ENCODE measurements at regions not wholly inside any gene's neighbourhood (a gene's known extent, or its start where the extent isn't known, plus 50 kb on each side); places are given as distances from the start of the nearest gene placed in this dataset.

DNA sequence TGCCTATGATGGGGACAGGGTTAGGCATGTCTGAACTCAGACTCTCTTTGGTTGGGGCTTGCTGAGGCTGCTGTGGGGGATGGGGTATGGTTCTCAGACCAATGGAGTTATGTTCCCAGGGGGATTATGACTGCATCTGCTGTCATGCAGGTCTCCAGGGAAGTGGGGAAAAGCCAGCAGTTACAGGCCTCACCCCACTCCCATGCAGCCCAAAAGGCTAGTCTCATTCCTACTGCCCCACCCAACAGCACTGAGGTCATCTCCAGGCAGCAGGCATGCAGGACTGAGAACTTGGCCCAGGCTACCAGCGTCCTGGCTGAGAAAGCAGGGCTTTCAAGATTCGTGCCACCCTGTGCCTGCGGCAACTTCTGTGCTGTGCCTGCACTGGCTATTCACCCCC is 373.3 kb downstream of the HTR7 start:
- TF ChIP-seq, protein P1, sequence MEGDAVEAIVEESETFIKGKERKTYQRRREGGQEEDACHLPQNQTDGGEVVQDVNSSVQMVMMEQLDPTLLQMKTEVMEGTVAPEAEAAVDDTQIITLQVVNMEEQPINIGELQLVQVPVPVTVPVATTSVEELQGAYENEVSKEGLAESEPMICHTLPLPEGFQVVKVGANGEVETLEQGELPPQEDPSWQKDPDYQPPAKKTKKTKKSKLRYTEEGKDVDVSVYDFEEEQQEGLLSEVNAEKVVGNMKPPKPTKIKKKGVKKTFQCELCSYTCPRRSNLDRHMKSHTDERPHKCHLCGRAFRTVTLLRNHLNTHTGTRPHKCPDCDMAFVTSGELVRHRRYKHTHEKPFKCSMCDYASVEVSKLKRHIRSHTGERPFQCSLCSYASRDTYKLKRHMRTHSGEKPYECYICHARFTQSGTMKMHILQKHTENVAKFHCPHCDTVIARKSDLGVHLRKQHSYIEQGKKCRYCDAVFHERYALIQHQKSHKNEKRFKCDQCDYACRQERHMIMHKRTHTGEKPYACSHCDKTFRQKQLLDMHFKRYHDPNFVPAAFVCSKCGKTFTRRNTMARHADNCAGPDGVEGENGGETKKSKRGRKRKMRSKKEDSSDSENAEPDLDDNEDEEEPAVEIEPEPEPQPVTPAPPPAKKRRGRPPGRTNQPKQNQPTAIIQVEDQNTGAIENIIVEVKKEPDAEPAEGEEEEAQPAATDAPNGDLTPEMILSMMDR (IDR thresholded peaks at IDR 0.05): no peak
- no peak for TF ChIP-seq POLR2A (IDR thresholded peaks at IDR 0.05)
